ENCODE measurements at regions not wholly inside any gene's neighbourhood (a gene's known extent, or its start where the extent isn't known, plus 50 kb on each side); places are given as distances from the start of the nearest gene placed in this dataset.

DNA sequence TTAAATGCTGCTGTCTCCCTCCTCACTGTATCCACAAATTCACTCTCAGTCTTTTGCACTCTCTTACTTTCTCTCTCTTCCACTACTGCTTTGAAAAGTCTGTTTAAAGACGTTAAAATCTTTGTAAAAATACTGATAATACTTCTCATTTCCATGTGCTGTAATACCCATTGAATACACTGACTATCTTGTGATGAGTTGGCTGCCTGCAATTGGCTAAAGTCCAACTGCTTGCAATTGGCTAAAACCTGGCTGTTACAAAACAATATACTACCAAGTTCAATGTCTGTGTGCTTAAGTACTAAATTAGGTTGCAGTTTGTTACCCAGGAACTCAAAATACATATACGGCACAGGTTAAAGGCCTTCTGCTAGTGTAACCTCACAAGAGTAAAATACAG, 264.8 kb downstream of the THBS2 start:
- intact Hi-C loops (cut with DNase I, micrococcal nuclease), result no loop called here
- H3K27ac Mint-ChIP-seq, result no peak overlapping the region
- H3K27me3 Mint-ChIP-seq, result peaks cover 3% of the 10 kb centered on the region
- DNase-seq, result no peak
- ATAC-seq, result no peak
- H3K4me1 Mint-ChIP-seq, result no peaks in the 10 kb centered on the region
- H3K9me3 Mint-ChIP-seq (ENCODE audit: low read depth), result no peaks in the 10 kb centered on the region
- no peaks in the 10 kb centered on the region for H3K36me3 Mint-ChIP-seq (ENCODE audit: low read depth)
- H3K4me3 Mint-ChIP-seq, result no peak overlapping the region
- ChIA-PET POLR2A (no interaction called here), CTCF (no interaction called here)

DNA sequence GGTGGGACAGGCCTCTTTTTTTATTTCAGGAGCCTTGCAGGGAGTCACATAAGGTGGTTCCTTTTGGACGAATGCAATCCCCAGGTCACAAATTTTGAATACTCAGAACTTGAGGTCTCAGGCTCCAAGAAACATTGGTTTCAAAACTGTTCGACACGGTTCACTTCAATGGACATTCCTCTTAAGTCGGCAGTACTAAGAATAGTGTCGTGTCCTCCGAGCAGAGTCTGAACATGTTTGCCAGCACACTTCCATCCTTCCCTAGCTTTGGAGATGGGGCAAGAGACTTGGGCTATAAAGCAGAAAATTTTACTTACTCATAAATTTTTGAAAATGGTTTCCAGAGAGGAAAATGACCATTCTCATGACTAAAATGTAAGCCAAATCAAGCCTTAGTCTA, 265.4 kb downstream of the THBS2 start:
- H3K4me3 Mint-ChIP-seq, result no peak overlapping the region
- intact Hi-C loops (cut with DNase I, micrococcal nuclease), result no loop called here
- no peaks in the 10 kb centered on the region for H3K9me3 Mint-ChIP-seq (ENCODE audit: low read depth)
- ChIA-PET POLR2A (no interaction called here), CTCF (no interaction called here)
- ATAC-seq (no peak), DNase-seq (no peak)
- H3K4me1 Mint-ChIP-seq, result no peaks in the 10 kb centered on the region
- peaks cover 6% of the 10 kb centered on the region for H3K27me3 Mint-ChIP-seq
- H3K27ac Mint-ChIP-seq, result no peak overlapping the region
- no peaks in the 10 kb centered on the region for H3K36me3 Mint-ChIP-seq (ENCODE audit: low read depth)

DNA sequence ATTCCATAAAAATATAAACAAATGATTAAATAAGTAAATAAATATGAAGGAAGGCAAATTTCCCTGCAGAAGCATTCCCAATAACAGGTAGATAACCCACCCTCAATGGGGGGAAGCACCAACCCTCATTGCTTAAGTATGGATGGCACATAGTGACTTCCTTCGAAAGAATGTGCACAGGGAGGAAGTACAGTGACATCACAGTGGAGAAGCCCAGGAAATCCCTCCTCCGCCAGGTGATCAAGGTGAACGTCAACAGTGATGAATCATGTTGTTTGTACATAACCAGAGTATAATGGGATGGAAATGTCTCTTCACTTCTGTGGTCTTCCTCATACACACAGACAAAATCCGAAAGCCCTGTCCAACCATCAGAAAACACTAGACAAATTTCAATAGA, 267.9 kb downstream of the THBS2 start:
- no peak overlapping the region for H3K4me3 Mint-ChIP-seq
- H3K4me1 Mint-ChIP-seq, result no peaks in the 10 kb centered on the region
- ATAC-seq (no peak), DNase-seq (no peak)
- ChIA-PET CTCF (no interaction called here), POLR2A (no interaction called here)
- H3K9me3 Mint-ChIP-seq (ENCODE audit: low read depth), result peaks cover 9% of the 10 kb centered on the region
- intact Hi-C loops (cut with DNase I, micrococcal nuclease), result no loop called here
- no peak overlapping the region for H3K27ac Mint-ChIP-seq
- peaks cover 2% of the 10 kb centered on the region for H3K36me3 Mint-ChIP-seq (ENCODE audit: low read depth)
- H3K27me3 Mint-ChIP-seq, result peaks cover 13% of the 10 kb centered on the region

DNA sequence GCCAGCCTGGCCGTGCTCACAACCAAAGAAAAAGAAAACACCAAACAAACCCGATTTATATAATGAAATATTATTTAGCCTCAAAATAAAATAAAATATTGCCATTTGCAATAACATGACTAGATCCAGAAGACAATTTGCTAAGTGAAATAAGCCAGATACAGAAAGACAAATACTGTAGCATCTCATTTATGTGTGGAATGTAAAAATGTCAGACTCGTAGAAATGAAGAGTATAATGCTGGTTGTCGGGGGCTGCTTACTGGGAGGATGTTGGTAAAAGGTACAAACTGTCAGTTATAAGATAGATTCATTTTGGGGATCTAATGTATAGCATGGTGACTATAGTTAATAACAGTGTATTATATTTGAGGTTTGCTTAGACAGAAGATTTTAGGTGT, 269.7 kb downstream of the THBS2 start:
- DNase-seq, result no peak
- Mint-ChIP-seq H3K9me3 (ENCODE audit: low read depth) (peaks cover 21% of the 10 kb centered on the region), H3K4me1 (no peaks in the 10 kb centered on the region), H3K36me3 (ENCODE audit: low read depth) (peaks cover 2% of the 10 kb centered on the region), H3K27ac (no peak overlapping the region), H3K4me3 (no peak overlapping the region), H3K27me3 (peaks cover 16% of the 10 kb centered on the region)
- ChIA-PET POLR2A (no interaction called here), CTCF (no interaction called here)
- ATAC-seq, result no peak
- intact Hi-C loops (cut with DNase I, micrococcal nuclease), result no loop called here

DNA sequence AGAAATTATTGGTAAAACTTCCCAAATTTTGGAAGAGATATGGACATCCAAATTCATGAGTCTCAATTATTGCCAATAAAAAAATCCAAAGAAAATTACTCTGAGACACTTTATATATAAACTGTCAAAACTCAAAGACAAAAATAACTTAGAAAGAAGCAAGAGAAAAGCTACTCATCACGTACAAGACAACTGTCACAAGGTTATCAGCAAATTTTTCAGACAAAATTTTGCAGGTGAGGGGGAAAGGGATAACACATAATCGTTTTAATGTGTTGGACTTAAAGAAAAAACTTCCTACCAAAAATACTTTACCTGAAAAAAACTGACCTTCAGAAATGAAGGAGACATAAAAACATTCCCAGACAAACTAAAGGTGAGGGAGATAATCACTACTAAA, 272.5 kb downstream of the THBS2 start:
- ChIA-PET POLR2A (no interaction called here), CTCF (interaction anchor here (0.6 kb wide), 1 partner anchor 37 kb away, joined by 3 read pairs; no protein-coding TSS in a partner anchor)
- peaks cover 21% of the 10 kb centered on the region for H3K9me3 Mint-ChIP-seq (ENCODE audit: low read depth)
- DNase-seq (no peak), ATAC-seq (no peak)
- peaks cover 2% of the 10 kb centered on the region for H3K36me3 Mint-ChIP-seq (ENCODE audit: low read depth)
- H3K4me1 Mint-ChIP-seq, result no peaks in the 10 kb centered on the region
- intact Hi-C loops (cut with DNase I, micrococcal nuclease), result no loop called here
- H3K27me3 Mint-ChIP-seq, result peaks cover 12% of the 10 kb centered on the region
- no peak overlapping the region for H3K4me3 Mint-ChIP-seq
- no peak overlapping the region for H3K27ac Mint-ChIP-seq

DNA sequence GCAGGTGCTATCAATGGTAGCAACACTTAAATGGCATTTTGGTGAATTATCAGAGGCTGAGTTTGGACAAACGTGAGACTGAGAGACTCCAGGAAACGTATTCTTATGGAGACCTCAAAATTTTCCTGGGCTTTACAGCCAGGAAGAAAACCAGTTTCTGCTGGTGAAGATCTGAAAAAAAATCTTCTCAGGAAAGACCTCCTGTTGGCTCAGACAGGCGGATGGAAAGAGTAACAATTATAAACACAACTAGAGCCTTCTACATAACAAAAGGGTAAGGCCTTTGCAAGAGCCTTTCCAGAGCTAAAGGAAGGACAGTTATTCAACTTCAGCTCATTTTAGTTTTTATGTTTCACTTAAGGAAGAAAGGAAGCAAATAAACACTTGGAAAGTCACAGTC, 274.4 kb downstream of the THBS2 start:
- Mint-ChIP-seq H3K4me3 (no peak overlapping the region), H3K36me3 (ENCODE audit: low read depth) (peaks cover 2% of the 10 kb centered on the region), H3K9me3 (ENCODE audit: low read depth) (peaks cover 21% of the 10 kb centered on the region), H3K27me3 (peaks cover 14% of the 10 kb centered on the region), H3K4me1 (no peaks in the 10 kb centered on the region), H3K27ac (no peak overlapping the region)
- DNase-seq (no peak), ATAC-seq (no peak)
- intact Hi-C loops (cut with DNase I, micrococcal nuclease), result no loop called here
- ChIA-PET POLR2A (no interaction called here), CTCF (no interaction called here)

DNA sequence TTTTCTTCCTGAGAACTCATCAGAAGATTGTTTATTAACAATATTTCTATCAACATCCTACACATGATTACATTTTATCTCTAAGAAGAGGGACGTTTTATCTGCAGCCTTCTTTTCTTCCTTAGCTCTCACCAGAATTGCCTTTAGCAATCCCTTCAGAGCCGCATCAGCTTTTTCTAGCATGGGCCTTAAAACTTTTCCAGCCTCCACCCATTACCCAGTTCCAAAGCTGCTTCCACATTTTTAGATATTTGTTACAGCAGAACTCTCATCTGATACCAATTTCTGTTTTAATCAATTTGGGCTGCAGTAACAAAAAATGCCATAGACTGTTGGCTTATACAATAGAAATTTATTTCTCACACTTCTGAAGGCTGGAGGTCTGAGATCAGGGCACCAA, 281.5 kb downstream of the THBS2 start:
- Mint-ChIP-seq H3K4me3 (no peak overlapping the region), H3K4me1 (no peaks in the 10 kb centered on the region), H3K36me3 (ENCODE audit: low read depth) (no peaks in the 10 kb centered on the region), H3K27me3 (peaks cover 14% of the 10 kb centered on the region), H3K9me3 (ENCODE audit: low read depth) (no peaks in the 10 kb centered on the region), H3K27ac (no peak overlapping the region)
- CTCF ChIA-PET, result no interaction called here
- POLR2A ChIA-PET, result no interaction called here
- intact Hi-C loops (cut with DNase I, micrococcal nuclease), result no loop called here
- ATAC-seq (no peak), DNase-seq (no peak)

DNA sequence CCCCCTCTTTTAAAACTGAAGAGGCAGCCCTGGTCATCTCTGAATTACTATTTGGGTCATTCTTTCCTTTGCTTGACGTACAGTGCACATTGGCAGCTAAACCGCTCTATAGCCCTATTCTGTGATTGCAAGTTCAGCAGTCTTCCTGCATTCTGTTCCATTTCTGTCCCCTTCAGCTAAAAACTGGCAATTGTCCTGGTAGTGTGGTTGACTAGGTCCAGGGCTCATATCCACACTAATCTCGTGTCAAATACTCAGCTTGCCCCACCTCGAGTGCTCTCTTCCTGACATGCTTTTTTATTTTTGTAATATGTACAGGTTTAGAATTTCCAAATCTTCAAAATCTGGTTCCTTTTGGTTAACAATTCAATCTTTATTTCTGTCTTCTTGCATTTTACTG, 282.1 kb downstream of the THBS2 start:
- DNase-seq (no peak), ATAC-seq (no peak)
- Mint-ChIP-seq H3K4me1 (no peaks in the 10 kb centered on the region), H3K27me3 (peaks cover 14% of the 10 kb centered on the region), H3K4me3 (no peak overlapping the region), H3K27ac (no peak overlapping the region), H3K36me3 (ENCODE audit: low read depth) (no peaks in the 10 kb centered on the region), H3K9me3 (ENCODE audit: low read depth) (no peaks in the 10 kb centered on the region)
- CTCF ChIA-PET, result no interaction called here
- intact Hi-C loops (cut with DNase I, micrococcal nuclease), result no loop called here
- POLR2A ChIA-PET, result no interaction called here

DNA sequence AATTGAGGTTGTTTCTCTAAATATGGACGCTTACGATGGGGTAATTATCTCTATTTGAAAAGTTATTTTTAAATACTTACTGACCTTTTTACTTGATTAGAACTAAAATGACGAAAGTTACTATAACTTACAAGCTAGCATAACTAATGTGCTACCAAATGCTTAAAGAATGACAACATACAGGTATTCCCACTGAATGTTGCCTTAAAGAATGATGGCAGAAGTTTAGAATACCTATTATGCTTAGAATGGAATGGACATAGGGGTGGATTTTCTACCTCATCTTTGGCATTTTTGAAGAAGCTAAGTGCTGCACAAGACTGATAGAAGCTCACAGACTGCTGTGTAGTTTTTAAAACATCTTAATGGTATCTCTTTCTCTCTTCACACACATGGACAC, 284.8 kb downstream of the THBS2 start:
- Mint-ChIP-seq H3K27ac (no peak overlapping the region), H3K4me1 (no peaks in the 10 kb centered on the region), H3K36me3 (ENCODE audit: low read depth) (no peaks in the 10 kb centered on the region), H3K4me3 (no peak overlapping the region), H3K9me3 (ENCODE audit: low read depth) (no peaks in the 10 kb centered on the region), H3K27me3 (peaks cover 10% of the 10 kb centered on the region)
- POLR2A ChIA-PET, result no interaction called here
- no peak for DNase-seq
- ATAC-seq, result no peak
- CTCF ChIA-PET, result no interaction called here
- intact Hi-C loops (cut with DNase I, micrococcal nuclease), result no loop called here

DNA sequence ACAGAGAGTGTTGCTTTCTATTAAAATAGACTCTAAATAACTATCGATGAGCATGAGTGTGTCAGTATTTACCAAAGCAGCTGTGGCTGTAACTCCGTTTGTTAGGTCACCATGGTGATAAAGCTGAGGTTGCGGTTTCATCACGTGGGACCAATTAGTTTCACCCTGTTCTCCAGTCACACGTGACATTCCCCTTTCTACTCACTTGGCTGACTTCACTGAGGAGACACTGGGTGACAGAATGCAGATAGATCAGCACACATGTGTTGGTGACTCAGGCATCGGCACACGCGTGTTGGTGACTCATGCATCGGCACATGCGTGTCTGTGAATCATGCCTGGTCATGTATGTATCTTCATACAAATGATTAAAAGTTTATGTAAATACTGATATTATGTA, 285.4 kb downstream of the THBS2 start:
- Mint-ChIP-seq H3K4me3 (no peak overlapping the region), H3K9me3 (ENCODE audit: low read depth) (no peaks in the 10 kb centered on the region), H3K27me3 (peaks cover 10% of the 10 kb centered on the region), H3K36me3 (ENCODE audit: low read depth) (no peaks in the 10 kb centered on the region), H3K27ac (no peak overlapping the region), H3K4me1 (no peaks in the 10 kb centered on the region)
- peak; percentile 26 for ATAC-seq
- POLR2A ChIA-PET, result no interaction called here
- DNase-seq, result no peak
- intact Hi-C loops (cut with DNase I, micrococcal nuclease), result no loop called here
- CTCF ChIA-PET, result no interaction called here

DNA sequence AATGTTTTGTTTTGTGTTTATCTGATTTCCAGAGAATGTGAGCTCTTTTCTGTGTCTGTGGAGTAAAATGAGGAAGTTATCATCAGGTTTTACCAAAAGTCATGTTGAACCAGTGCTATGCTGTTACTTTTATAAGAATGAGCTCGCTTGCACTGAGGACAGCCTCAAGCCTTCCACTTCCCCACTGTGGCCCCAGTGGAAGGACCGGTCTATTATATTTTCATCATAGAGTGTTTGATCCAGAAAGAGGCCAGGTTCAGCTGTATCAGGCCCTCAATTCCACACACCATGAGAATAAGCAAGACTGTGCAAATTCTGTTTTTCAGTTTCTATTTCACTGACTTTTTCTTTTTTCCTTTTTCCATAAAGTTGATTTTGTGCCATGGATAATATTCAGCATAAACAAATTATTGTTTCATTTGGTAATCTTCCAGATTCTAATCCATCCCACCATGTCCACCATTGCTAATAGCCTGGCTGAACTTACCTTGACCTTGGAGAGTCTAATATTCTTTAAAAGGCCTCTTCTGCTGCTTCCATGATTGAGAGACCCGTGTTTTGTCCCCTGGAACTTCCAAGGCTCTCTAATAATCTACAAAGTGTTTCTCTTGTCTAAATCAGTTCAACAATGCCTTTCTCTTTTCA, 286.2 kb downstream of the THBS2 start:
- H3K36me3 Mint-ChIP-seq (ENCODE audit: low read depth), result no peaks in the 10 kb centered on the region
- H3K4me3 Mint-ChIP-seq, result no peak overlapping the region
- ChIA-PET CTCF (no interaction called here), POLR2A (no interaction called here)
- peaks cover 5% of the 10 kb centered on the region for H3K27me3 Mint-ChIP-seq
- no peak overlapping the region for H3K27ac Mint-ChIP-seq
- DNase-seq, result no peak
- no peaks in the 10 kb centered on the region for H3K4me1 Mint-ChIP-seq
- no peak for ATAC-seq
- no peaks in the 10 kb centered on the region for H3K9me3 Mint-ChIP-seq (ENCODE audit: low read depth)
- intact Hi-C loops (cut with DNase I, micrococcal nuclease), result no loop called here

DNA sequence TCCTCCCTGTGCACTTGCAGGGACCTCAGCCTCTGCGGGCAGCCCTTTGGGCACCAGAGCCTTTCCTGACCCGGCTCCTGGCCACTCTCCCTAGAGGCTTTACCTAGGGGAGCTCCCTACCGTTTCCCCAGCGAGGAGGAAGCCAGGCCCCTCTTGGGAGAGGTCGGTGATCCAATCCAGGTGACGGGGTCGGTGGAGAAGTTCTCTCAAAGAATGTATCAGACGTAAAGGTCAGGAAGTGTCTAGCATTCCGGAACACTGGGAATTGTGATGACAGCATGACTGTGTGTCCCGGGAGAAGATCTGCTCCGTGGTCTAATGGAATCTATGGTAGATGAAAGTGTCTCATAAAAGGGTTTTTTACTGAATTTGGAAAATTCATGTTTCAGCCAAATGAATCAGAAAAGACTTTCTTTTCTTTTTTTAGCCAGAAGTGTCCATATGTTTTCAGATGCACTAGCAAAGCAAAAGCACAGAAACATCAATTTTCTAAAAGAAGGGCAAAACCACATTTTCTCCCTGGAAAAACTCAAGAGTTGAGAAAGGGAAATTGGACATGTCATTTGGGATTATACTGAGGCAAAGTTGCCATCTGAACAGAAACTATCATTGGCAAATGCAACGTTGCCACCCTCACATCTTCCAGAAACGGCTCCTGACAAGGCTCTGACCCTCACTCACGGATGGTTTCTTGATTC, 289.4 kb downstream of the THBS2 start:
- POLR2A ChIA-PET, result no interaction called here

DNA sequence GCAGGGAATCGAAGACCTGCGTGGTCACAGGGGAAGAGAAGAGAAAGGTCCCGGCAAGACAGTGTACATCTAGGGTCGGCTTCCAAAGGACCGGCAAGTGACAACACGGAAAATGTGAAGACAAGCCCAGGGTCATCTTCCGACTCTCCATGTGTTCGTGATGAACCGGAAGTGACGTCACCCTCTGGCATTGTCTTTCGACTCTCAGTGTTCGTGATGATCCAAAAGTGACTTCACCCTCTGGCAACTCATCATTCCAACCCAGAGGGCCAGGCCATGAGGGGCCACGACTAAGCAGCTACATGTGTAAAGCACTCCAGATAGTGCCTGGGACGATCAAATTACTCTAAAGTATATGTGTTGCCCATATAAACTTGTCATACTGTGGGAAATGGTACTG, 290.8 kb downstream of the THBS2 start:
- CTCF ChIA-PET, result no interaction called here
- POLR2A ChIA-PET, result no interaction called here
- no peaks in the 10 kb centered on the region for H3K9me3 Mint-ChIP-seq (ENCODE audit: low read depth)

More for the DNA sequence above, 289.4 kb downstream of the THBS2 start:
- no peak overlapping the region for H3K4me3 Mint-ChIP-seq
- no peak overlapping the region for H3K27ac Mint-ChIP-seq
- CTCF ChIA-PET, result no interaction called here
- no peaks in the 10 kb centered on the region for H3K9me3 Mint-ChIP-seq (ENCODE audit: low read depth)
- H3K4me1 Mint-ChIP-seq, result no peaks in the 10 kb centered on the region
- no peaks in the 10 kb centered on the region for H3K36me3 Mint-ChIP-seq (ENCODE audit: low read depth)
- ATAC-seq, result no peak
- no peak for DNase-seq
- peaks cover 2% of the 10 kb centered on the region for H3K27me3 Mint-ChIP-seq
- intact Hi-C loops (cut with DNase I, micrococcal nuclease), result no loop called here

More for the DNA sequence above, 290.8 kb downstream of the THBS2 start:
- Mint-ChIP-seq H3K4me3 (no peak overlapping the region), H3K27me3 (peaks cover 2% of the 10 kb centered on the region), H3K4me1 (no peaks in the 10 kb centered on the region), H3K36me3 (ENCODE audit: low read depth) (no peaks in the 10 kb centered on the region), H3K27ac (no peak overlapping the region)
- no peak for DNase-seq
- intact Hi-C loops (cut with DNase I, micrococcal nuclease), result no loop called here
- ATAC-seq, result no peak

Measured in activated CD4-positive, alpha-beta T cell treated with anti-CD3 and anti-CD28 coated beads for 36 hours (primary cell).